ENCODE measurements at regions not wholly inside any gene's neighbourhood (a gene's known extent, or its start where the extent isn't known, plus 50 kb on each side); places are given as distances from the start of the nearest gene placed in this dataset.

- no peaks in the 10 kb centered on the region for H3K27me3 ChIP-seq (ENCODE audit: control insufficient read depth, insufficient read depth, low read length)
- H3K9ac ChIP-seq (ENCODE audit: low read depth, low read length): no peak overlapping the region
- H3K36me3 ChIP-seq (ENCODE audit: insufficient read depth, low read length): no peaks in the 10 kb centered on the region
- peaks cover 4% of the 10 kb centered on the region for H3K9me3 ChIP-seq (replicated peaks; ENCODE audit: low read length)
- no peaks in the 10 kb centered on the region for H3K4me1 ChIP-seq (ENCODE audit: control insufficient read depth, insufficient read depth, low read length)
- no peak overlapping the region for H3K4me3 ChIP-seq (ENCODE audit: low read length)
- no peak overlapping the region for H3K4me2 ChIP-seq (ENCODE audit: low read length)
Observed at GRCh38 chr2:77807531-77808215, 285.5 kb upstream of the LRRTM4 start.

- Histone ChIP-seq H3K4me3 (ENCODE audit: low read length) (no peak overlapping the region), H3K9ac (ENCODE audit: low read depth, low read length) (no peak overlapping the region), H3K27me3 (ENCODE audit: control insufficient read depth, insufficient read depth, low read length) (no peaks in the 10 kb centered on the region), H3K4me2 (ENCODE audit: low read length) (no peak overlapping the region), H3K4me1 (ENCODE audit: control insufficient read depth, insufficient read depth, low read length) (no peaks in the 10 kb centered on the region), H3K36me3 (ENCODE audit: insufficient read depth, low read length) (no peaks in the 10 kb centered on the region), H3K9me3 (replicated peaks; ENCODE audit: low read length) (peaks cover 4% of the 10 kb centered on the region)
Observed at GRCh38 chr2:77808599-77808998, 286.4 kb upstream of the LRRTM4 start.

- Histone ChIP-seq H3K4me1 (ENCODE audit: control insufficient read depth, insufficient read depth, low read length) (no peaks in the 10 kb centered on the region), H3K36me3 (ENCODE audit: insufficient read depth, low read length) (no peaks in the 10 kb centered on the region), H3K27me3 (ENCODE audit: control insufficient read depth, insufficient read depth, low read length) (no peaks in the 10 kb centered on the region), H3K4me3 (ENCODE audit: low read length) (no peak overlapping the region), H3K9ac (ENCODE audit: low read depth, low read length) (no peak overlapping the region), H3K9me3 (replicated peaks; ENCODE audit: low read length) (peaks cover 5% of the 10 kb centered on the region), H3K4me2 (ENCODE audit: low read length) (no peak overlapping the region)
Observed at GRCh38 chr2:77813599-77813998, 291.4 kb upstream of the LRRTM4 start.

GRCh38 chr2:77816618-77817017, 294.4 kb upstream of the LRRTM4 start:
- Histone ChIP-seq H3K4me1 (ENCODE audit: control insufficient read depth, insufficient read depth, low read length) (no peaks in the 10 kb centered on the region), H3K9ac (ENCODE audit: low read depth, low read length) (no peak overlapping the region), H3K4me3 (ENCODE audit: low read length) (no peak overlapping the region), H3K4me2 (ENCODE audit: low read length) (no peak overlapping the region), H3K36me3 (ENCODE audit: insufficient read depth, low read length) (no peaks in the 10 kb centered on the region), H3K27me3 (ENCODE audit: control insufficient read depth, insufficient read depth, low read length) (no peaks in the 10 kb centered on the region), H3K9me3 (replicated peaks; ENCODE audit: low read length) (peaks cover 5% of the 10 kb centered on the region)

GRCh38 chr2:77818186-77818585, 296.0 kb upstream of the LRRTM4 start:
- Histone ChIP-seq H3K4me1 (ENCODE audit: control insufficient read depth, insufficient read depth, low read length) (no peaks in the 10 kb centered on the region), H3K36me3 (ENCODE audit: insufficient read depth, low read length) (no peaks in the 10 kb centered on the region), H3K9me3 (replicated peaks; ENCODE audit: low read length) (peaks cover 5% of the 10 kb centered on the region), H3K4me3 (ENCODE audit: low read length) (no peak overlapping the region), H3K27me3 (ENCODE audit: control insufficient read depth, insufficient read depth, low read length) (no peaks in the 10 kb centered on the region), H3K4me2 (ENCODE audit: low read length) (no peak overlapping the region), H3K9ac (ENCODE audit: low read depth, low read length) (no peak overlapping the region)

- H3K9me3 ChIP-seq (replicated peaks; ENCODE audit: low read length): no peaks in the 10 kb centered on the region
- H3K36me3 ChIP-seq (ENCODE audit: insufficient read depth, low read length): no peaks in the 10 kb centered on the region
- no peaks in the 10 kb centered on the region for H3K4me1 ChIP-seq (ENCODE audit: control insufficient read depth, insufficient read depth, low read length)
- no peak overlapping the region for H3K4me2 ChIP-seq (ENCODE audit: low read length)
- H3K9ac ChIP-seq (ENCODE audit: low read depth, low read length): no peak overlapping the region
- H3K4me3 ChIP-seq (ENCODE audit: low read length): no peak overlapping the region
- H3K27me3 ChIP-seq (ENCODE audit: control insufficient read depth, insufficient read depth, low read length): no peaks in the 10 kb centered on the region
Observed at GRCh38 chr2:77823028-77823427, 300.9 kb upstream of the LRRTM4 start.

- no peak overlapping the region for H3K4me2 ChIP-seq (ENCODE audit: low read length)
- H3K9me3 ChIP-seq (replicated peaks; ENCODE audit: low read length): peaks cover 27% of the 10 kb centered on the region
- no peaks in the 10 kb centered on the region for H3K4me1 ChIP-seq (ENCODE audit: control insufficient read depth, insufficient read depth, low read length)
- no peak overlapping the region for H3K4me3 ChIP-seq (ENCODE audit: low read length)
- H3K9ac ChIP-seq (ENCODE audit: low read depth, low read length): no peak overlapping the region
- H3K27me3 ChIP-seq (ENCODE audit: control insufficient read depth, insufficient read depth, low read length): no peaks in the 10 kb centered on the region
- no peaks in the 10 kb centered on the region for H3K36me3 ChIP-seq (ENCODE audit: insufficient read depth, low read length)
Observed at GRCh38 chr2:77831060-77831459, 308.9 kb upstream of the LRRTM4 start.

GRCh38 chr2:77831471-77831870, 309.3 kb upstream of the LRRTM4 start:
- Histone ChIP-seq H3K4me3 (ENCODE audit: low read length) (no peak overlapping the region), H3K27me3 (ENCODE audit: control insufficient read depth, insufficient read depth, low read length) (no peaks in the 10 kb centered on the region), H3K4me1 (ENCODE audit: control insufficient read depth, insufficient read depth, low read length) (no peaks in the 10 kb centered on the region), H3K9me3 (replicated peaks; ENCODE audit: low read length) (peaks cover 28% of the 10 kb centered on the region), H3K4me2 (ENCODE audit: low read length) (no peak overlapping the region), H3K36me3 (ENCODE audit: insufficient read depth, low read length) (no peaks in the 10 kb centered on the region), H3K9ac (ENCODE audit: low read depth, low read length) (no peak overlapping the region)

- Histone ChIP-seq H3K36me3 (ENCODE audit: insufficient read depth, low read length) (no peaks in the 10 kb centered on the region), H3K4me2 (ENCODE audit: low read length) (no peak overlapping the region), H3K9ac (ENCODE audit: low read depth, low read length) (no peak overlapping the region), H3K4me1 (ENCODE audit: control insufficient read depth, insufficient read depth, low read length) (no peaks in the 10 kb centered on the region), H3K4me3 (ENCODE audit: low read length) (no peak overlapping the region), H3K27me3 (ENCODE audit: control insufficient read depth, insufficient read depth, low read length) (no peaks in the 10 kb centered on the region), H3K9me3 (replicated peaks; ENCODE audit: low read length) (peaks cover 28% of the 10 kb centered on the region)
Observed at GRCh38 chr2:77831898-77832297, 309.7 kb upstream of the LRRTM4 start.

- Histone ChIP-seq H3K4me2 (ENCODE audit: low read length) (no peak overlapping the region), H3K36me3 (ENCODE audit: insufficient read depth, low read length) (no peaks in the 10 kb centered on the region), H3K27me3 (ENCODE audit: control insufficient read depth, insufficient read depth, low read length) (no peaks in the 10 kb centered on the region), H3K4me3 (ENCODE audit: low read length) (no peak overlapping the region), H3K9ac (ENCODE audit: low read depth, low read length) (no peak overlapping the region), H3K9me3 (replicated peaks; ENCODE audit: low read length) (peaks cover 28% of the 10 kb centered on the region), H3K4me1 (ENCODE audit: control insufficient read depth, insufficient read depth, low read length) (no peaks in the 10 kb centered on the region)
Observed at GRCh38 chr2:77834360-77835002, 312.3 kb upstream of the LRRTM4 start.

- Histone ChIP-seq H3K9me3 (replicated peaks; ENCODE audit: low read length) (peaks cover 12% of the 10 kb centered on the region), H3K9ac (ENCODE audit: low read depth, low read length) (no peak overlapping the region), H3K4me1 (ENCODE audit: control insufficient read depth, insufficient read depth, low read length) (no peaks in the 10 kb centered on the region), H3K4me3 (ENCODE audit: low read length) (no peak overlapping the region), H3K27me3 (ENCODE audit: control insufficient read depth, insufficient read depth, low read length) (no peaks in the 10 kb centered on the region), H3K36me3 (ENCODE audit: insufficient read depth, low read length) (no peaks in the 10 kb centered on the region), H3K4me2 (ENCODE audit: low read length) (no peak overlapping the region)
Observed at GRCh38 chr2:77838441-77838840, 316.3 kb upstream of the LRRTM4 start.

- no peaks in the 10 kb centered on the region for H3K4me1 ChIP-seq (ENCODE audit: control insufficient read depth, insufficient read depth, low read length)
- no peak overlapping the region for H3K9ac ChIP-seq (ENCODE audit: low read depth, low read length)
- no peak overlapping the region for H3K4me3 ChIP-seq (ENCODE audit: low read length)
- H3K4me2 ChIP-seq (ENCODE audit: low read length): no peak overlapping the region
- H3K9me3 ChIP-seq (replicated peaks; ENCODE audit: low read length): peaks cover 12% of the 10 kb centered on the region
- H3K36me3 ChIP-seq (ENCODE audit: insufficient read depth, low read length): no peaks in the 10 kb centered on the region
- H3K27me3 ChIP-seq (ENCODE audit: control insufficient read depth, insufficient read depth, low read length): no peaks in the 10 kb centered on the region
Observed at GRCh38 chr2:77839102-77839501, 316.9 kb upstream of the LRRTM4 start.

All from skeletal muscle satellite cell (primary cell).